ENCODE measurements at regions not wholly inside any gene's neighbourhood (a gene's known extent, or its start where the extent isn't known, plus 50 kb on each side); places are given as distances from the start of the nearest gene placed in this dataset.

GRCh38 chr21:36237441-36237840, 80.8 kb downstream of the DOP1B start:
- TF ChIP-seq SMC3 (conservative IDR thresholded peaks at IDR 0.05; ENCODE audit: poor library complexity) (no peak), TAF1 (IDR thresholded peaks at IDR 0.05; ENCODE audit: low read depth) (no peak), EZH2 (IDR thresholded peaks at IDR 0.05; ENCODE audit: borderline replicate concordance, insufficient read depth, low read length, poor library complexity, severe bottlenecking) (no peak), RAD21 (conservative IDR thresholded peaks at IDR 0.05) (no peak), EP300 (conservative IDR thresholded peaks at IDR 0.05; ENCODE audit: poor library complexity, severe bottlenecking) (no peak), REST (IDR thresholded peaks at IDR 0.05; ENCODE audit: borderline replicate concordance) (no peak), POLR2AphosphoS5 (IDR thresholded peaks at IDR 0.05) (no peak), MXI1 (conservative IDR thresholded peaks at IDR 0.05; ENCODE audit: poor library complexity, severe bottlenecking) (no peak)
- TF ChIP-seq, protein P1, sequence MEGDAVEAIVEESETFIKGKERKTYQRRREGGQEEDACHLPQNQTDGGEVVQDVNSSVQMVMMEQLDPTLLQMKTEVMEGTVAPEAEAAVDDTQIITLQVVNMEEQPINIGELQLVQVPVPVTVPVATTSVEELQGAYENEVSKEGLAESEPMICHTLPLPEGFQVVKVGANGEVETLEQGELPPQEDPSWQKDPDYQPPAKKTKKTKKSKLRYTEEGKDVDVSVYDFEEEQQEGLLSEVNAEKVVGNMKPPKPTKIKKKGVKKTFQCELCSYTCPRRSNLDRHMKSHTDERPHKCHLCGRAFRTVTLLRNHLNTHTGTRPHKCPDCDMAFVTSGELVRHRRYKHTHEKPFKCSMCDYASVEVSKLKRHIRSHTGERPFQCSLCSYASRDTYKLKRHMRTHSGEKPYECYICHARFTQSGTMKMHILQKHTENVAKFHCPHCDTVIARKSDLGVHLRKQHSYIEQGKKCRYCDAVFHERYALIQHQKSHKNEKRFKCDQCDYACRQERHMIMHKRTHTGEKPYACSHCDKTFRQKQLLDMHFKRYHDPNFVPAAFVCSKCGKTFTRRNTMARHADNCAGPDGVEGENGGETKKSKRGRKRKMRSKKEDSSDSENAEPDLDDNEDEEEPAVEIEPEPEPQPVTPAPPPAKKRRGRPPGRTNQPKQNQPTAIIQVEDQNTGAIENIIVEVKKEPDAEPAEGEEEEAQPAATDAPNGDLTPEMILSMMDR (IDR thresholded peaks at IDR 0.05; ENCODE audit: poor library complexity, severe bottlenecking): no peak

All from neural cell (in vitro differentiated cells).